Skeletal muscle satellite cell (primary cell): ENCODE measurements at regions not wholly inside any gene's neighbourhood (a gene's known extent, or its start where the extent isn't known, plus 50 kb on each side); places are given as distances from the start of the nearest gene placed in this dataset.
"Not testable (repeated sequence)": the region's sequence is repeated elsewhere in the genome, so short reads cannot be mapped to it uniquely, and the experiment has no call there.

Experiments used
- H3K27me3 ChIP-seq: 2 replicates; pipeline ENCODE4 v1.7.0; 2013; ENCODE audit warnings: low read length; ENCODE audit not compliant: control insufficient read depth, insufficient read depth
- H3K36me3 ChIP-seq: 2 replicates; pipeline ENCODE4 v1.7.0; 2013; ENCODE audit warnings: mild to moderate bottlenecking, control low read depth, low read length; ENCODE audit not compliant: insufficient read depth
- H3K4me1 ChIP-seq: 2 replicates; pipeline ENCODE4 v1.7.0; 2013; ENCODE audit warnings: low read length; ENCODE audit not compliant: control insufficient read depth, insufficient read depth
- H3K4me2 ChIP-seq: 2 replicates; pipeline ENCODE4 v1.7.0; 2013; ENCODE audit warnings: mild to moderate bottlenecking, low read length
- H3K4me3 ChIP-seq: 2 replicates; pipeline ENCODE4 v1.7.0; 2013; ENCODE audit warnings: low read length
- H3K9ac ChIP-seq: 2 replicates; pipeline ENCODE4 v1.7.0; 2013; ENCODE audit warnings: mild to moderate bottlenecking, low read depth, low read length, moderate library complexity
- H3K9me3 ChIP-seq: replicated peaks from 2 replicates; pipeline ENCODE4 v1.7.0; 2013; ENCODE audit warnings: mild to moderate bottlenecking, control low read depth, low read length

DNA sequence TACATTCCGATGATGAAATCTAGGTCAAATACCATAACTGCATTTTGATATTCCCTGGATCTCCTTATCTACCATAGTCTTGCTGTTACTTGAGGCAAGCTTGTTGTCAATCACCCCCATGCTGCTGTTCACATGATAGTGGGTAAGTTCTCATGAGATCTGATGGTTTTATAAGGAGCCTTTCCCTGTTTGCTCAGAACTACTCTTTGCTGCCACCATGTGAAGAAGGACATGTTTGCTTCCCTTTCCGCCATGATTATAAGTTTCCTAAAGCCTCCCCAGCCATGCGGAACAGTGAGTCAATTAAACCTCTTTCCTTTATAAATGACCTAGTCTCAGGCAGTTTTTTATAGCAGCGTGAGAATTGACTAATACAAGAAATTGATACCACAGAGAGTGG is 432.0 kb downstream of the GLUD2 start:
- H3K36me3 ChIP-seq, result no peaks in the 10 kb centered on the region
- no peaks in the 10 kb centered on the region for H3K27me3 ChIP-seq
- H3K4me3 ChIP-seq, result no peak overlapping the region
- no peaks in the 10 kb centered on the region for H3K9me3 ChIP-seq
- no peak overlapping the region for H3K4me2 ChIP-seq
- H3K9ac ChIP-seq, result no peak overlapping the region
- H3K4me1 ChIP-seq, result no peaks in the 10 kb centered on the region

DNA sequence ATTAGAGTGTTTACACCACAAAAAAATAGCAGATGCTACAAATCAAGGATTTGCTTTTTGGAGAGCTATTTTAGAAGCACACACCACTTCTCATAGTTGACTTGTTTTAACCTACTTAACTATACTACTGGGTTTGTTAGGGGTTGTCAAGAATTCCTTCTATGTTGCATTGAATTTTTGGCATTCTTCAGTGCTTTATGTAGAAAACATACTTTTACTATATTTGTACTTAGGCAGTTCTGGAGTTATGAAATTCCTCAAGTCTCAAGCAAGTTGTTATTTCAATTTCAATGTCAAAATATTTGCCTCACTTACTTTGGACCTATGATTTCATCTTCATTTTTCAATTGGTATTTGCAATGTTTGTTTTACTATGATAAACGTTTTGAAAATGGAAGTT is 449.6 kb downstream of the GLUD2 start:
- H3K27me3 ChIP-seq, result no peaks in the 10 kb centered on the region
- no peaks in the 10 kb centered on the region for H3K4me1 ChIP-seq
- H3K4me3 ChIP-seq, result no peak overlapping the region
- no peak overlapping the region for H3K4me2 ChIP-seq
- H3K36me3 ChIP-seq, result no peaks in the 10 kb centered on the region
- H3K9ac ChIP-seq, result no peak overlapping the region
- no peaks in the 10 kb centered on the region for H3K9me3 ChIP-seq

DNA sequence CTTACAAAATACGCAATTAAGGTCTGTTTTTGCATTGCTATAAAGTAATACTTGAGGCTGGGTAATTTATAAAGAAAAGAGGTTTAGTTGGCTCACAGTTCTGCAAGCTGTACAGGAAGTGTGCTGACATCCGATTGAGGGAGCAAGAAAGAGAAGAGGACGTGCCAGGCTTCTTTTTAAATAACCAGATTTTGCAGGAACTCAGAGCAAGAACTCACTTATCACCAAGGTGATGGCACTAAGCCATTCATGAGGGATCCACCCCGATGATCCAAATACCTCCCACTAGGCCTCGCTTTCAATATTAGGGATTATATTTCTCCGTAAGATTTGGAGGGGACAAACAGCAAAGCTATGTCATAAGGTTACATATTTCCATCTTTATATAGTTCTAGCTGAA is 456.7 kb downstream of the GLUD2 start:
- Histone ChIP-seq H3K4me1 (no peaks in the 10 kb centered on the region), H3K9ac (no peak overlapping the region), H3K4me2 (no peak overlapping the region)

DNA sequence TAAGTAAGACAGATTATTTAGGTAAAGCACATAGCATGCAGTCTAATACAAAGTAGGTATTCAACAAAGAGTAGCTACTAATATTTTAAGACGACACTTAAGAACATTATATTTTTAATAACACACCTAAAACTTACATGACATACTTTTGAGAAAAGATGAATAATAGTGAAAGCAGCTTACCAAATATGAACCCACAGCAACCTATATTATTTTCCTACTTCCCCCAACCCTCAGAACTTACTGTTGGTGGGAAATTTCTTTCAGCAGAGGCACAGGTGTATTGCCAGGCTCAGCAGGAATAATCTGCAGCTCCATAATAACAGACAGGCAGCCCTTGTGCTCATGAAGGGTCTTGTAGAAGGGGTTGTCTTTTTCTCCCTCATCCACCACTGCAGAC is 498.9 kb downstream of the GLUD2 start:
- no peaks in the 10 kb centered on the region for H3K27me3 ChIP-seq
- H3K4me2 ChIP-seq, result no peak overlapping the region
- no peak overlapping the region for H3K4me3 ChIP-seq
- H3K9ac ChIP-seq, result no peak overlapping the region
- H3K4me1 ChIP-seq, result no peaks in the 10 kb centered on the region
- no peaks in the 10 kb centered on the region for H3K9me3 ChIP-seq
- no peaks in the 10 kb centered on the region for H3K36me3 ChIP-seq

More for the DNA sequence above, 456.7 kb downstream of the GLUD2 start:
- H3K9me3 ChIP-seq, result no peaks in the 10 kb centered on the region
- H3K27me3 ChIP-seq, result no peaks in the 10 kb centered on the region
- no peak overlapping the region for H3K4me3 ChIP-seq
- H3K36me3 ChIP-seq, result no peaks in the 10 kb centered on the region

DNA sequence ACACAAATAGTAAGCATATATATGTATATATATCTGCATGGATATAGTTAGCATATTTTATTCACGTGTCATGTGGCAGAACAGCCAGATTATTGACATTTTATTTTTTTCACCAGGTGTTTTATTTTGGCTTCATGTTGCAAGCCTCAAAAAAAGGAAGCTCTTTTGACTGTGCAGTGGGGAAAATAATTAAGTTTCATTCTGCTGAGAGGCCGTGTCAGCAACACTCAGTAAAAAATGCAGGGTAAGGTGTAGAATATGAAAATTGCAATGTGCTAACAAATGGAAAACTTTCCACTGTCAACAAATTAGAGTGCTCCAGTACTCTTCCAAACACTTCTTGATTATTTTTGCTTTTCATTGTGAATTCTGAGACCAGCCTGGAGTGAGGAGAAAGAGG is 511.5 kb downstream of the GLUD2 start:
- no peaks in the 10 kb centered on the region for H3K4me1 ChIP-seq
- no peaks in the 10 kb centered on the region for H3K27me3 ChIP-seq
- H3K4me3 ChIP-seq, result no peak overlapping the region
- H3K9me3 ChIP-seq, result no peaks in the 10 kb centered on the region
- H3K4me2 ChIP-seq, result no peak overlapping the region
- no peak overlapping the region for H3K9ac ChIP-seq
- no peaks in the 10 kb centered on the region for H3K36me3 ChIP-seq

DNA sequence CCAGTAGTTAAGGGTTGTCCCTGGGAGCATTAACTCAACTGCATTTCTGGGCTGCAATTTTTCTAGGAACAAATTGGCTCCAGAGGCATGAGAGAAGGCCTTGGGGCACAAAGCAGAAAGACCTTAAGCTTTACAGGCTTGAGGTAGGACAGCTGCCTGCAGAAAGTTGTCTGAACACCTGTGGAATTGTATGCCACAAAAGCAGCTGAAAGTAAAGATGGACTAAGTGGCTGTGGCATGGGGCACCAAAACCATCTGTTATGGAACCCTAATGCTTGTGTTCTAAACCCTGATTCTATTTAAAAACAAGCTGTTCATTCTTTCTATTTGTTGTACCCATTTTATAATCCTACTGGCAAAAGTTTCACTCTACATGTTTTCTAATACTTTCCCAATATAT is 515.2 kb downstream of the GLUD2 start:
- no peaks in the 10 kb centered on the region for H3K36me3 ChIP-seq
- H3K27me3 ChIP-seq, result no peaks in the 10 kb centered on the region
- H3K9ac ChIP-seq, result no peak overlapping the region
- H3K4me3 ChIP-seq, result no peak overlapping the region
- H3K4me1 ChIP-seq, result no peaks in the 10 kb centered on the region
- H3K4me2 ChIP-seq, result no peak overlapping the region
- H3K9me3 ChIP-seq, result no peaks in the 10 kb centered on the region

DNA sequence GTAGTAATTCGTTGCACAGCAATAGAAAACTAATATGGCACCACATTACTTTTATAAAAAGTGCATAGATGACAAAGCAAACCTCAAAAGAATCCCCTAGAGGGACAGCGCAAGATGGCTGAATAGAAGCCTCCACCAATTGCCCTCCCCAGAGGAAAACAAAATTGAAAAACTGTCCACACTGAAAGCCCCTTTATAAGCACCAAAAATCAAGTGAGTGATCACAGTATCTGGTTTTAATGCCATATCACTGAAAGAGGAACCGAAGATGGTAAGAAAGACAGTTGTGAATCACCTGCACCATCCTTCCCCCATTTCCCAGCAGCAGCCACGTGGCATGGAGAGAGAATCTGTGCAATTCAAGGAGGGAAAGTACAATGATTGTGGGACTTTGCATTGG is 522.2 kb downstream of the GLUD2 start:
- H3K4me1 ChIP-seq, result no peaks in the 10 kb centered on the region
- no peaks in the 10 kb centered on the region for H3K9me3 ChIP-seq
- H3K9ac ChIP-seq, result no peak overlapping the region
- no peak overlapping the region for H3K4me2 ChIP-seq
- no peaks in the 10 kb centered on the region for H3K27me3 ChIP-seq
- H3K36me3 ChIP-seq, result no peaks in the 10 kb centered on the region
- no peak overlapping the region for H3K4me3 ChIP-seq

DNA sequence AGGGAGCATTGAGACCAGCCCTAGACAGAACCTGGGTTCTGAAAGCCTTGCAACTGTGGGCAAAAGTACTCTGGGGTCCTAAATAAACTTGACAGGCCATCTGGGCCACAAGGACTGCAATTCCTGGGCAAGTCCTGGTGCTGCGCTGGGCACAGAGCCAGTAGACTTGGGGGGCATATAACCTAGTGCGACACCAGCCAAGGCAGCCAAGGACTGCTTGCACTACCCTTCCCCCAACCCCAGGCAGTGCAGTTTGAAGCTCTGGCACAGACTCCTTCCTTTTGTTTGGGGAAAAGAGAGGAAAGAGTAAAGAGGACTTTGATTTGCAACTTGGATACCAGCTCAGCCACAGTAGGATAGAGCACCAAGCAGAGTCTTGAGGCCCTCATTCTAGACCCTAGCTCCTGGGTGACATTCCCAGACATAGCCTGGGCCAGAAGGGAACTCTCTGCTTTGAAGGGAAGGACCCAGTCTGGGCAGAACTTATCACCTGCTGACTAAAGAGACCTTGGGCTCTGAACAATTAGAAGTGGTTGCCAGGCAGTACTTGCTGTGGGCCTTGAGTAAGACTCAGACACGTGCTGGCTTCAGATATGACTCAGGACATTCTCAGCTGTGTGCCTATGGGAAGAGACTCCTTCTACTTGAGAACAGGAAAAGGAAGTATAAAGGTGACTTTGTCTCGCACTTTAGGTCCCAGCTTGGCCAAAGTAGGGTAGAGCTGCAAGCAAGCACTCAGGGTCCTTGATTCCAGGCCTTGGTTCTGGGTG is 522.8 kb downstream of the GLUD2 start:
- Histone ChIP-seq H3K36me3 (no peaks in the 10 kb centered on the region), H3K4me2 (no peak overlapping the region), H3K27me3 (no peaks in the 10 kb centered on the region), H3K4me1 (no peaks in the 10 kb centered on the region), H3K9me3 (no peaks in the 10 kb centered on the region), H3K4me3 (no peak overlapping the region), H3K9ac (no peak overlapping the region)

DNA sequence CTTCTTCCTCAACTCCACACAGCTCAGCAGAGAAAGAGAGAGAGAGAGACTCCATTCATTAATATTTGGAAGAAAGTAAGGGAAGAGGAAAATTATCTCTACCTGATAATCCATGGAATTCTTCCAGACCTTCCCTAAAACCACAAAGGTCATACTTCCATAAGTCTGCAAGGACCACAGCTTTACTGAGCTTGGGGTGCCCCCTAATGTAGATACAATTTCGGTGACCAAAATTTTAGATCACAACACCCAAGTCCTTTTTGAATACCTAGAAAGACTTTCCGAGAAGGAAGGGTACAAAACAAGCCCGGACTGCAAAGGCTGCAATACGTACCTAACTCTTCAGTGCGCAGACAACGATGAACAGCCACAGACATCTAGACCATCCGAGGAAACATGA is 523.9 kb downstream of the GLUD2 start:
- H3K4me1 ChIP-seq, result no peaks in the 10 kb centered on the region
- no peak overlapping the region for H3K9ac ChIP-seq
- H3K9me3 ChIP-seq, result no peaks in the 10 kb centered on the region
- H3K4me3 ChIP-seq, result no peak overlapping the region
- no peaks in the 10 kb centered on the region for H3K27me3 ChIP-seq
- H3K4me2 ChIP-seq, result no peak overlapping the region
- H3K36me3 ChIP-seq, result no peaks in the 10 kb centered on the region

DNA sequence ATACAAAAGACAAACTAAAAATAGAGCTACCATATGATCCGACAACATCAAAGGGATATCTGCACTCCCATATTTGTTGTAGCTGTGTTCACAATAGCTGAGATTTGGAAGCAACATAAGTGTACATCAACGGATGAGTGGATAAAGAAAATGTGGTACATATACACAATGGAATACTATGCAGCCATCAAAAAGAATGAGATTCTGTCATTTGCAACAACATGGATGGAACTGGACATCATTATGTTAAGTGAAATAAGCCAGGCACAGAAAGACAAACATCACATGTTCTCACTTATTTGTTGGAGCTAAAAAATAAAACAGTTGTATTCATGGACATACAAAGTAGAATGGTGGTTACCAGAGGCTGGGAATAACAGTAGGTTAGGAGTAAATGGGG is 527.0 kb downstream of the GLUD2 start:
- H3K9ac ChIP-seq, H3K4me3 ChIP-seq, H3K4me1 ChIP-seq, H3K36me3 ChIP-seq, H3K4me2 ChIP-seq, H3K27me3 ChIP-seq, H3K9me3 ChIP-seq: not testable (repeated sequence)

DNA sequence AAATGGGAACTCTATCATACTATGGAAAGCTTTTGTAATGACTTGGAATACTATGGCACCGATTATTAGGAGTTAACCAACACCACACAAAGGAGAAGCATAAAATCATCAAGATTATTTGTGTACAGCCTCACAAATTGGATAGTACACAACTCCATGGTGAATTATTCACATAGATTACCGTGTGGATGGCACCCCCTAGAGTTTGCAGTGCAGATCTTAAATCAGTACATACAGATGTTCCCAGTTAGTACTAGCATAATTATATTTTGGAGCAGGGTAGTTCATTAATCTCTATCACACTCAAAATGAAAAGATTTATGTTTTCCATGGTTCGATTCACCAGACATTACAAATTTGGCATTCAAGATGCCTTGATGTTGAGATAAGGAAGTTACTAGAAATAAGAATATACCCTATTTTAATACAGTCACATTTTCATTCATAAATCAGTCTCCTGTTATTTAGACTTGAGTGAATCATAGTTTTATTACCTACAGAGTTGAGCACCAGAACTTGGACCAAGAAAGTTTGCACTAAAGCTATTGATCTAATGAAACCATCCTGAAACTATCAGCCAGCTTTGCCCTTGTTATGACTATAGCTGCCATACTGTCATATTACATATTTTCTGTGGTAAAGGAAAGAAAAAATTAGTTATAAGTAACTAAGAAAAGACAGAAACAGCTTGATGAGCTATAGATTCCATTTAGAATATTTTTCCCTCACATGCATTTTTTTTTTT is 531.8 kb downstream of the GLUD2 start:
- H3K36me3 ChIP-seq, result no peaks in the 10 kb centered on the region
- no peaks in the 10 kb centered on the region for H3K9me3 ChIP-seq
- H3K27me3 ChIP-seq, result no peaks in the 10 kb centered on the region
- H3K4me3 ChIP-seq, result no peak overlapping the region
- no peak overlapping the region for H3K4me2 ChIP-seq
- H3K4me1 ChIP-seq, result no peaks in the 10 kb centered on the region
- H3K9ac ChIP-seq, result no peak overlapping the region

DNA sequence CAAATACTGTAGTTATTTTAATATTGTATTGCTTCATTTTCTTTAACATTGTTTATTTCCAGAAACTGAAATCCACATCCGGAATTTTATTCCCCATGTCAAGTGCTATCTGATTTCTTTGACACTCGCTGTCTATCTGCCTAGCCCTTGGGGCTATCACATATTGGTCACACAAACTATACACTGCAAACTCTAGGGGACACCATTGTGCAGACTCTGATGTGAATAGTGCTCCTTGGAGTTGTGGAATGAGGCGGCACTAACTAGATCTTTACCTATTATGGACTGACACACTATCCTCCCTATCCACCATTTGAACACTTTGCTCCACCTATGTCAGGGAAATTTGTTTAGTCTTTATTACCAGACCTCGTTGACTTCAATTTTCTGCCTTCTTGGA is 534.5 kb downstream of the GLUD2 start:
- no peaks in the 10 kb centered on the region for H3K36me3 ChIP-seq
- no peak overlapping the region for H3K9ac ChIP-seq
- H3K27me3 ChIP-seq, result no peaks in the 10 kb centered on the region
- H3K4me2 ChIP-seq, result no peak overlapping the region
- H3K4me3 ChIP-seq, result no peak overlapping the region
- H3K9me3 ChIP-seq, result no peaks in the 10 kb centered on the region
- H3K4me1 ChIP-seq, result no peaks in the 10 kb centered on the region
